A549 (cell line): ENCODE measurements at regions not wholly inside any gene's neighbourhood (a gene's known extent, or its start where the extent isn't known, plus 50 kb on each side); places are given as distances from the start of the nearest gene placed in this dataset.
A peak's percentile ranks its signal among the peaks of the same experiment; 100 is the strongest.

Source experiments
- ATAC-seq, 2 experiments: fragments of 200-7000 bp in 1 of 2; fragments of >200 bp in 1 of 2; cut with Nextera tagmentation in 1 of 2; cut with Tn5 transposase in 1 of 2; 3 replicates each; pipeline versions ENCODE4 v1.8.0 to v1.9.1; 2018 to 2020; ENCODE audit warnings: mild to moderate bottlenecking in 1 of 2, moderate library complexity in 1 of 2
- CTCF ChIA-PET: fragments of 300-600 bp; sonication (Branson Sonifier 250); formaldehyde crosslinking; extraction: SDS; loops from one replicate; lab custom pipeline; 2021; ENCODE audit warnings: antibody characterized with exemption, inconsistent platforms; lab: Yijun Ruan, JAX
- POLR2A ChIA-PET: fragments of 350-600 bp; formaldehyde crosslinking; extraction: SDS; loops from one replicate; lab custom pipeline; 2021; ENCODE audit warnings: antibody characterized with exemption, inconsistent platforms; lab: Yijun Ruan, JAX
- DNase-seq, 2 experiments: peaks; one replicate each; pipeline versions ENCODE4 v3.0.0 to v3.0.0-alpha.2; 2011 to 2016; ENCODE audit warnings: low read depth in 1 of 2, low spot score in 1 of 2
- FAIRE-seq: peaks from 2 replicates; lab custom pipeline; 2011; peaks lifted over from hg19 to GRCh38; lab: Jason Lieb, UNC
- H3K27ac ChIP-seq, 2 experiments: fragments of >200 bp; sonication (Bioruptor Twin); formaldehyde crosslinking; 3 replicates each; pipeline ENCODE4 v1.5.1; 2016 to 2017
- H3K4me1 ChIP-seq: fragments of >200 bp; sonication (Bioruptor Twin); formaldehyde crosslinking; 3 replicates; pipeline ENCODE4 v1.6.1; 2016
- H3K4me2 ChIP-seq: fragments of >200 bp; sonication (Bioruptor Twin); formaldehyde crosslinking; 3 replicates; pipeline ENCODE4 v1.6.1; 2016
- H3K4me3 ChIP-seq: fragments of >200 bp; sonication (Bioruptor Twin); formaldehyde crosslinking; 3 replicates; pipeline ENCODE4 v1.5.1; 2016
- H3K9me3 ChIP-seq: fragments of >200 bp; sonication (Bioruptor Twin); formaldehyde crosslinking; 3 replicates; pipeline ENCODE4 v1.6.1; 2016
- BCL3 ChIP-seq: fragments of >200 bp; sonication (Bioruptor Twin); formaldehyde crosslinking; IDR thresholded peaks from 3 replicates; pipeline ENCODE4 v1.6.1; 2016
- BHLHE40 ChIP-seq: IDR thresholded peaks from 2 replicates; pipeline ENCODE4 v1.6.1; 2012; ENCODE audit warnings: low read depth, low read length, inconsistent platforms
- CBX8 ChIP-seq: fragments of 200-600 bp; sonication (generic); IDR thresholded peaks from 2 replicates; pipeline ENCODE4 v1.6.1; 2016
- CEBPB ChIP-seq, 2 experiments: fragments of >200 bp in 1 of 2; sonication (Bioruptor Twin) in 1 of 2; formaldehyde crosslinking in 1 of 2; IDR thresholded peaks; 2 replicates each; pipeline ENCODE4 v1.6.1; 2012 to 2016
- ELK1 ChIP-seq: fragments of 150-350 bp; IDR thresholded peaks from 2 replicates; pipeline ENCODE4 v1.6.1; 2014; ENCODE audit warnings: low read depth, mild to moderate bottlenecking, low read length
- FOSL2 ChIP-seq, 2 experiments: fragments of 450-650 bp in 1 of 2; fragments of >200 bp in 1 of 2; sonication (Bioruptor Twin) in 1 of 2; formaldehyde crosslinking; IDR thresholded peaks; 2 replicates each; pipeline versions ENCODE4 v1.5.0 to v1.6.1; 2016 to 2020; ENCODE audit warnings: mild to moderate bottlenecking in 1 of 2, moderate library complexity in 1 of 2
- GATA3 ChIP-seq: IDR thresholded peaks from 2 replicates; pipeline ENCODE4 v1.6.1; 2012; ENCODE audit warnings: borderline replicate concordance
- KDM5A ChIP-seq: fragments of 200-600 bp; sonication (generic); IDR thresholded peaks from 2 replicates; pipeline ENCODE4 v1.6.1; 2016; ENCODE audit warnings: antibody characterized with exemption, mild to moderate bottlenecking
- NFE2L2 ChIP-seq: fragments of 150-350 bp; conservative IDR thresholded peaks from 2 replicates; pipeline ENCODE4 v1.6.1; 2014; ENCODE audit warnings: low read length
- PBX3 ChIP-seq: IDR thresholded peaks from 2 replicates; pipeline ENCODE4 v1.6.1; 2012
- POLR2A ChIP-seq: IDR thresholded peaks from 2 replicates; pipeline ENCODE4 v1.6.1; 2012; ENCODE audit warnings: mild to moderate bottlenecking, low read length
- RAD21 ChIP-seq, 2 experiments: fragments of >200 bp in 1 of 2; sonication (Bioruptor Twin) in 1 of 2; formaldehyde crosslinking in 1 of 2; IDR thresholded peaks in 1 of 2; conservative IDR thresholded peaks in 1 of 2; 2 replicates in 1 of 2; 3 replicates in 1 of 2; pipeline ENCODE4 v1.6.1; 2012 to 2018; ENCODE audit warnings: inconsistent platforms in 1 of 2
- RARB ChIP-seq: fragments of 250-450 bp; sonication (Bioruptor Pico); IDR thresholded peaks from 2 replicates; pipeline ENCODE4 v1.8.0; 2021; ENCODE audit warnings: mild to moderate bottlenecking, moderate library complexity
- REST ChIP-seq: fragments of 200-600 bp; sonication (generic); IDR thresholded peaks from 2 replicates; pipeline ENCODE4 v1.6.1; 2016; ENCODE audit warnings: antibody characterized with exemption, mild to moderate bottlenecking, moderate library complexity
- RFX5 ChIP-seq: fragments of 450-650 bp; IDR thresholded peaks from 2 replicates; pipeline ENCODE4 v1.7.1; 2014; ENCODE audit warnings: antibody characterized with exemption, mild to moderate bottlenecking, moderate library complexity
- ZNF302 ChIP-seq: fragments of 250-450 bp; sonication (Bioruptor Pico); IDR thresholded peaks from 2 replicates; pipeline ENCODE4 v1.9.0; 2021; ENCODE audit warnings: inconsistent platforms, mild to moderate bottlenecking, moderate library complexity
- WGBS: methylation state at CpG from one replicate; pipeline ENCODE4 v1.1.6; 2017; ENCODE audit errors: missing lambda C conversion rate; 5-methylcytosine and 5-hydroxymethylcytosine counted together

GRCh38 chr3:43996379-43997301 is 245.0 kb upstream of the TOPAZ1 start (continued):
- TF ChIP-seq BCL3: 0 out of 3 replicates have a peak, but pooled peaks have one; percentile 29
- TF ChIP-seq CBX8: no peak
- no peak for TF ChIP-seq KDM5A
- TF ChIP-seq RARB (CRISPR knock-in tag): no peak
- TF ChIP-seq FOSL2 (IDR thresholded peaks at IDR 0.05): no peak
- no peak for TF ChIP-seq FOSL2 (CRISPR knock-in tag; IDR thresholded peaks at IDR 0.05)
- no peak for TF ChIP-seq BHLHE40
- TF ChIP-seq, all 56 proteins: peak for 9

- H3K4me1 ChIP-seq: peaks cover 29% of the 10 kb centered on the region
- TF ChIP-seq REST (no peak), CEBPB (IDR thresholded peaks at IDR 0.05) (0 out of 4 replicates have a peak, but pooled peaks of 1 of the 2 experiments have one; percentile 3), NFE2L2 (no peak), ZNF302 (no peak), GATA3 (no peak), RAD21 (conservative IDR thresholded peaks at IDR 0.05 in 1 of 2, IDR thresholded peaks at IDR 0.05 in 1 of 2) (no peak), RFX5 (no peak), ELK1 (no peak)
- TF ChIP-seq, all 56 proteins: peak for 1
- H3K27ac ChIP-seq: peak overlapping the region; percentile 89 to 99
- peak overlapping the region; percentile 83 for H3K4me3 ChIP-seq
- peaks cover 1% of the 10 kb centered on the region; the same call in 1 of the 3 replicates for H3K9me3 ChIP-seq
- FAIRE-seq: no peak
- CTCF ChIA-PET: interaction anchor here (1.7 kb wide), 1 partner anchor 228 kb away, joined by 7 read pairs; no protein-coding TSS in a partner anchor
- POLR2A ChIA-PET: interaction anchor here (1.5 to 3.1 kb wide), 2 partner anchors 126 to 131 kb away, joined by 4 to 25 read pairs; no protein-coding TSS in a partner anchor
- peak in 1 of 2 experiments; percentile 27 for DNase-seq
- H3K4me2 ChIP-seq: peak overlapping the region; percentile 95
- 21% methylated on average over 12 of the region's 12 CpGs for WGBS
- no peak for ATAC-seq
Measured at GRCh38 chr3:43997316-43997715, 244.4 kb upstream of the TOPAZ1 start.

GRCh38 chr3:43997788-43998369 is 243.8 kb upstream of the TOPAZ1 start:
- H3K4me2 ChIP-seq: peak overlapping the region; percentile 95
- H3K4me3 ChIP-seq: peak overlapping the region; percentile 83
- 91% methylated on average over 32 of the region's 33 CpGs for WGBS
- ATAC-seq (no peak), DNase-seq (peak in 1 of 2 experiments; percentile 11), FAIRE-seq (no peak)
- CTCF ChIA-PET: interaction anchor here (1.7 kb wide), 1 partner anchor 229 kb away, joined by 7 read pairs; no protein-coding TSS in a partner anchor
- POLR2A ChIA-PET: interaction anchor here (0.9 kb wide), 1 partner anchor 131 kb away, joined by 3 read pairs; no protein-coding TSS in a partner anchor
- H3K4me1 ChIP-seq: peaks cover 35% of the 10 kb centered on the region
- TF ChIP-seq POLR2A (0 out of 2 replicates have a peak, but pooled peaks have one; percentile 4), PBX3 (no peak)
- H3K27ac ChIP-seq: peak overlapping the region; percentile 89 to 99
- no peaks in the 10 kb centered on the region for H3K9me3 ChIP-seq
